ENCODE measurements at regions not wholly inside any gene's neighbourhood (a gene's known extent, or its start where the extent isn't known, plus 50 kb on each side); places are given as distances from the start of the nearest gene placed in this dataset.
"Not testable (repeated sequence)": the region's sequence is repeated elsewhere in the genome, so short reads cannot be mapped to it uniquely, and the experiment has no call there.

DNA sequence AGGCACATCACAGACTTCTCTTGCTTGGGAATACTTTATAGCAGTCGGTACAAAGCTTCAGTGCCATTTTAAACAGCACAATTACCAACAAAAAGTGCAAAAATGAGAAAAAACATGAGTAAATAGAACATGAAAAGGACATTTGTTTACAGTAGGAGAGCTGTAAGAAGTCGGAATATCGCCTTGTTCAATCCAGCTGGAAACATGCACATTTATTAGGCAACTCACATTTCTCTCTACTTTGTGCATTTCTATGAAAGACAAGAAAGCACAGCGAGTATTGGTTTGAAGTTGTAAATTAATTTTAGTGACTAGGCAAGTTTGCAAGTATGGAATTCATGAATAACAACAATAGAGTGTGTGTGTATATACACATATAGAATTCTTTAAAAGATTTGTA is 484.7 kb downstream of the DACH1 start:
- no peak for DNase-seq

DNA sequence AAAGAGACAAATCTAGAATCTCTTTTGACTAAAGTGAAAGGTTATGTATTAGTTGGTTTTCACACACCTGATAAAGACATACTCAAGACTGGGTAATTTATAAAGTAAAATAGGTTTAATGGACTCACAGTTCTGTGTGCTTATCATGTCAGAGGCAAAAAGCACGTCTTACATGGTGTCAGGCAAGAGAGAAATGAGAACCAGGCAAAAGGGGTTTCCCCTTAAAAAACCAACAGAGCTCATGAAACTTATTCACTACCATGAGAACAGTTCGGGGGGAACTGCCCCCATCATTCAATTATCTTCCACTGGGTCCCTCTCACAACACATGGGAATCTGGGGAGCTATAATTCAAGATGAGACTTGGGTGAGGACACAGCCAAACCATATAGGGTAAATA is 486.8 kb downstream of the DACH1 start:
- no peak for DNase-seq

DNA sequence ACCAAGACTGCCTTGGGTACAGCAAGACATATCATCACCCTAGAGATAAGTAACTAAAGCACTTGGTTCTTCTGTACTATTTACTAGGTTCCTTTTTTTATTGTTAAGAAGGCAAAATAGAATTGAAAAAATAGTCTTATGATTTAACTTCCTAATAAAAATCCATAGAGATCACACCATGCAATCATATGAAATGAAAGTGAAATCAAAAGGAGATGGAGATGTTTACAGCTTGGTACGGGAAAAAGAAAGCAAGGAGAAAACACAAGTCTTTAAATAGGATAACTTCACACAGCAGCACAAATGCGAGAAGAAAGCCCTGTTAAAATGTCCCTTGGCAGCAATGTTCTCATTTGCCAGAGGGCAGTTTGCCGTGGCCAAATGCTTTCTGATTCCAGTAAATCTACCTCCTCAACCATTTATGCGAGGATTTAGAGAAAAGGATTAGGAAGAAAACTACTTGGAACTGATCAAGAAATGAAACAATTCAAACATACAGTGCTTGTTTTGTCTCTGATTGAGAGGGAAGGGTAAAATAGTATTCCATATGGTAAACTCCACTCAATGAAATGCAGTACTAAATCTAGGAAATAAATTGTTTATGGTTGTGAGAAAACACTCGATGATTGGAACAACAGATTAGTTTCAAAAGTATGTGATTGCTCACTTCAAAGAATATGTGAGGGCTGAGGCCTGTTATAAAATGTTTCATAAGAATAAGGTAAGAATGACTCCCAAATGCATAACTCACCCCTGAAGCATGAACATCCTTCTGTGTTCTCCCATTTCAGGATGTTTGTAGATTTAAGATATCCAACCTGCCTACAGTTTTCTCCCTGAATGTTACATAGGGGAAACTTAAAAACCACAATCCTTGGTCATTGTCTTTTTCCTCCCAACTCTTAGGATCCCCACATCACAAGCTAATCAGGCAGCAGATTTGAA is 487.8 kb downstream of the DACH1 start:
- DNase-seq: no peak

DNA sequence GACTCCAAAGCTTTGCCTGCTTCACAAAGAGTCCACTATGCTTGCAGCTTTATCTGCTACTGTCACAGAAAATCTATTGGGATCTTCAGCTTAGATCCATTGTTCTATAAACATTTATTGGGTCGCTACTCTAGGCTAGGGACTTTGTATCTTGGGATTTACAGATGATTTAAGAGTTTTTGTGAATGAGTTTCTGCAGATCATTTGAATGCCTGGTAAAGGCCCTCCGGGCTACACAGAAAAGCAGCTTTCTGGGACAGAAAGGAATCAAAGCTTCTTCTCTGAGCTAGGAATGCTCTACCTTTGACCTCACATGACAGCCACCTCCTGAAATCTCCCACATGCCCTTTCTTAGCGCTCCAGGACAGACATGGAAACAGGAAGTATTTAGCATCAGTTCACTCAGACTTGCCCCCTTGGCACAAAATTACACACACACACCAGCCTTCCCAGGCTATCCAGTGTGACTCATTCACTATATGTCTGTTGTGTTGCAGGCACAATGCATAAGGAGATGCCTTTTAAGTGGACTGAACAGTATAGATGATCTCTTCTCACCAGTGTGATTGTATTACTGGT is 492.4 kb downstream of the DACH1 start:
- no peak for DNase-seq

DNA sequence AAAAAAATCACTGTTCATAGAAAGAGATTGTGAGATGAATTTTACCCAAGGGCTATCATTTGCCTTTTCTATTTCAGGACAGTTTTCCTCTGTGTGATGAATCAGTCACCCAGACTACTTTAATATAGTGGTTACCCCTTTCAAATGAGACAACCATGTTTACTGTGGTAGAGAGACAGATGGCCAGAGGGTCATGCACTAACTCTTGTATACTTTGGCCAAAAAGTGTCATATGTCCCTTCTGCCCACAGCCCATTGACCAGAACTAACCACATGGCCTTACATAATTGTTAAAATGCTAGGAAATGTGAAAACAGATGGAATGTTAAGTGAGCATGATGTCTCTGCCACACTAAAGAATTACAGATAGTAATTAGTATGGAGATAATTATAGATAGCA is 498.7 kb downstream of the DACH1 start:
- no peak for DNase-seq

DNA sequence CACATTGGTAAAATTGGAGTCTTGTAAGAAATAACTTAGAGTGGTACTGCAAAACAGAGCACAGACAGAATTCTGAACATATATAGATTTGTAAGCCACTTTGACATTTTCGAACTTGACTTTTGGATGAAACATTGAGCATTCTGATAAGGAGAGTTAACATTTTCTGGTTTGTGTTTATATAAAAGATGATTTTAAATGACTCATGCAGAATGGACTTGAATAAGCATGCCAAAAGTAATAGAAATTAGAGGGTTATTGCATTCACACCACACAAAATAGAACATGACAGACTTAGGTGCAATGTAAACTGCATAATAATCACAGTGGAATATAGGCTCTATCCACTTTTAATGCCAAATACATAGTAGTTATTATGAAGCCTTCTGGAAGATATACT is 507.0 kb downstream of the DACH1 start:
- DNase-seq: no peak

DNA sequence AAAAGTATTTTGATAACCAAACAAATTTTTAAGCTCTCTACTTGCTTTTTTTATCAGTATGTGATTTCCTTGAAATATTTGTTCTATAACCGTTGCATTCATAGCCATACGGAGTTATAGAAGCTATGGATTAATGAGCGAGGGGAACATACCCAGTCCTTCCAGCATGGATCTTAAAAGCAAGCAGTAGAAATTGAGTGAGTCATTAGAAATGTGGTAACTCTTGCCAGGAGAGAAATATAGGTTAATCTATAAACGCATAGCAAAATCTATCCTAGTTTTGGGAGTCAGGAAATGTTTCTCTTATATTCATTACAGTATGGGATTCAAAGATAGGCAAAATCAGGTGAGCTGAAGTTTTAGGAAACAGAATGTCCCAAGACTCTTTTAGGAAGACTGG is 507.4 kb downstream of the DACH1 start:
- no peak for DNase-seq

DNA sequence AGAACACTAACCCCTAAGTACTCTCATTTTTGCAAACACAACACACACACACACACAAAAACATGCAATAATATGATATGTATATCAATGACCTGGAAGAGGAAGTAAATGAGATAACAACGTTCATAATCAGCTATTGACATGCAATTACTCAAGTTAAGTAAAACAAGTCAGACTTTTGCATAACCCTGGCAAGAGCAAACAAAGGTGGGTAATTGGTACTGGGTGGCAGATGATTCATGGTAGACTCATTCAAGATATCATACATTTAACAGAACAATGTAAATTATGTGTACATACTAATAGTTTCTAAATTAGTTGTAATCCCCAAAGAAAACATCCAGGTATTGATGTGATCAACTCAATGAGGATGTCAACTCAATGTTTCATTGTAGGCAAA is 508.8 kb downstream of the DACH1 start:
- DNase-seq: no peak

DNA sequence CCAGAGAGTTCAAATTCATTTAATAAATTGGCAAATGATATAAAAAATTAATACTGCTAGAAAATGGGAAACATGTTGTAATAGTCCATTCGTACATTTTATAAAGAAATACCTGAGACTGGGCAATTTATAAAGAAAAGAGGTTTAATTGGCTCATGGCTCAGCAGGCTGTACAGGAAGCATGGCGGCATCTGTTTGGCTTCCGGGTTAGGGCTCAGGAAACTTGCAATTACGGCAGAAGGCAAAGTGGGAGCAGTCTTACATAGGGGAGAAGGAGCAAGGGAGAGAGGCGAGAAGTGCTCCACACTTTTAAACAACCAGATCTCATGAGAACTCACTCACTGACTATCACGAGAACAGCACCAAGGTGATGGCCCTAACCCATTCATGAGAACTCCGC is 512.0 kb downstream of the DACH1 start:
- DNase-seq: no peak

DNA sequence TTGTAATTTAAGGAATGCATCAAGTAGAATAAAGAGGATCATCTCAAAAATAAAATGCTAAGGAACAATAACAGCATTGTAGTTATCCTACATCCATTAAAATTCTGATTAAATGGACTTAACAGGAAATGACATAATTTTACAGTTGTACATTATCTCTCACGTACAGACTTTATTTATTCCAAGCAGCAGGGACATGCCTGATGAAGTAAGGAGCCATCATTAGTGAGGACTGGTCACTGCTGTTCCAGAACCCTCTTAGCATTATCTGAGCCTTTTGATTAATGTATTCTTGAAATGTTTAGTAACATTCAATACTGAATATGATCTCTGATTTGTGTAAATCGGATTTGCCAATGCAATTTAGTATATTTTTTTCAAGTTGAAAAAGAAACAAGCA is 516.1 kb downstream of the DACH1 start:
- DNase-seq: no peak

DNA sequence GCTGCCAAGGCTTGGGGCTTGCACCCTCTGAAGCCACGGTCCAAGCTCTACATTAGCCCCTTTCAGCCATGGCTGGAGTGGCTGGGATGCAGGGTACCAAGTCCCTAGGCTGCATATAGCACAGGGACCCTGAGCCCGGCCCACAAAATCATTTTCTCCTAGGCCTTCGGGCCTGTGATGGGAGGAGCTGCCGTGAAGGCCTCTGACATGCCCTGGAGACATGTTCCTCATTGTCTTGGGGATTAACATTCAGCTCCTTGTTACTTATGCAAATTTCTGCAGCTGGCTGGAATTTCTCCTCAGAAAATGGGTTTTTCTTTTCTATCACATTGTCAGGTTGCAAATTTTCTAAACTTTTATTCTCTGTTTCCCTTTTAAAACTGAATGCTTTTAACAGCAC is 521.1 kb downstream of the DACH1 start:
- not testable (repeated sequence) for DNase-seq

DNA sequence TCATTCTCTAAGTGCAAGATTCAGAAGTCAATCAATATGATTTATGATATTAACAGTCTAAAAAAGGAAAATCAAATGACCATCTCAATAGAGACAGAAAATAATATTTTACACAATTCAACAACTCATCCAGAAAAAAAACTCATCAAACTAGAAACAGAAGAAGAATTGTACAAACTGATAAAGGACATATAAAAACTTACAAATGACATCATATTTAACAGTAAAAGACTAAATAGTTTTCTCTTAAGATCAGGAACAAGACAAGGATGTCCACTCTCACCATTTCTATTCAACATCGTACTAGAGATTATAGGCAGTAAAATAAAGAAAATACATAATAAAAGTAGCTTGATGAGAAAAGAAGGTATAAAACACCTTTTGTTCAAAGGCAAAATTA is 527.3 kb downstream of the DACH1 start:
- DNase-seq: no peak

DNA sequence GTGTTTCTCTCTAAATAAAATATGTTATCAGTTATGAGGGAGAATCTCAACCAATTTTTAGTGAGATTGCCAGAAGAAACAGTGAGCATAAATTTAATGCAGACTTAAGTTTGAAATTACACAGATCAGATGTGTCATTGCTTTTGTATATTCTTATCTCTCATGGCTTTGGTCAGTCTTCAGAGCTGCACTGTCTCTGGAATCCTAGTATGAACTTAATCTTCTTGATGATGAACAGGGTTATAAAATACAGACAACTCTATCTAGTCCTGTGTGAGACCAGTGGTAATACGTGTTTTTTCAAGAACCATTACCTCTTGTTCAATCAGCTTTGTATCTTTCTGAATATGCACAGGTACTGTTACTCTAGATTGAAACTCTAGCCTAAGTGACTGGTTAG is 528.0 kb downstream of the DACH1 start:
- DNase-seq: no peak

DNA sequence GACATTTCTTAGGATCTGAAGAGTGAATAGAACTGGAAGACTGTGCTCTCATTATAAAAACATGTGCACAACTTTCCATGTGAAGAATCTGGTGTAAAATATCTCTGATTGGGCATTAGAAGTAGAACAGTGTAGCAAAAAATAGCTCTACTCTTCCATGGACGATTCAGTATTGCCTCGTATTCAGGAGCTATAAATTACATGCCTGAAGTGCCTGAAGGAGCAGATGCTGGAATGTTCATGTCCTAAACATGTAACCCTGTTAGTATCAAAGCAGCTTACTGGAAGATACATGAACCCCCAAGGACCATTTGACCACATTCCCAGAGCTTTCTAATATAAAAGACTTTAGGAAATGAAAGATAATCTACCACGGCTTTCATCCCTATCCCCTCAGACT is 528.9 kb downstream of the DACH1 start:
- no peak for DNase-seq

DNA sequence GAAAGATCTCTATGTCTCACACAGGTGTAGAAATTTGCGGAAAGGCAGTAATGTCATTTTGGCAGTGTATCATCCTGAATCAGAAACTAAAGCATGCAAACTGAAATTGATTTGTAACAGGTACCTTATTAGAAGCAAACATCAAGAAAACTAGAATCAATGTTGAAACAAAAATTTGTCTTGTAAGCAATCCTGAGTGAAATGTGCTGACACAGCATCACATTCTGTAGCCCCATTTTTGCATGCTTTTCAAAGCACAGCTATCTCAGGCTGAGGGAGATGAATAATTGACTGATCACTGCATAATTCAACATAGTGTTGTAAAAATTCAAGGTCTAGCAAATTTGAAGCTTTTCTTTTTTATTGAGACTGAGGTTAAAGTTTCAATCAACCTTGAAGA is 539.7 kb downstream of the DACH1 start:
- DNase-seq: no peak

DNA sequence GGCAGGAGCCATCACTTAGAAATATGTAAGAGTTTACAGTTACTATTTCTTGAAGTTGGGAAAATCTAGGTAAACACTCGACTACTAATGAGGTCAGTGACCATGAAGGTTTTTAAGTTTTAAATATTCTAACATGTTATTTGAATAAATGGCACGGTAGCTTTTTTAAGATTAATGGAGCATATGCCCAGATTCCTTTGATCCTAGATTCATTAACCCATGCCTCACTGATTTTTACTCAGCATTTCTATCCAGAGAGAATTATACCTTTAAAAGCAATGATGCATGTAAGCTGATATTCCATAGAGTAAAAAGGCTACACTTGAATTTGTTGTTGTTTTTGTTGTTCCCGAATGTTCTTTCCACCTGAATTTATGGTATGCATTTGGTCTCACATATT is 541.4 kb downstream of the DACH1 start:
- DNase-seq: no peak

DNA sequence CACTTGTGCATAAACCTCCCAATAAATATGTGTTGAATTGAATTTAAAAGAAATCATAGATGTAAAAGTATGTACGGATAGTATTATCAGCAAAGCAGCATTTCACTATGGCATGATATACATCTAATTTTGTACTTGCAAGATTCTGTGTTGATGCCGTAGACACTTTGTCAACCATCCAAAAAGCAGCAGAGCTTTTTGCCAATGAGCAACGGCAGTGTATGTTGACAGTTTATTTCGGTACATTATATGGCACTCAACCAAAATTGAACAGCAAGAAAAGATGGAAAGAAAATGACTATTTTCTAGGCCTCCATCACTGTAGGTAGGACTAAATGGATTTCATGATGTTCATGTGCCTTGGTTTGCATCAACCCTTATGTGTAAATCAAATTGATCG is 543.7 kb downstream of the DACH1 start:
- DNase-seq: no peak

DNA sequence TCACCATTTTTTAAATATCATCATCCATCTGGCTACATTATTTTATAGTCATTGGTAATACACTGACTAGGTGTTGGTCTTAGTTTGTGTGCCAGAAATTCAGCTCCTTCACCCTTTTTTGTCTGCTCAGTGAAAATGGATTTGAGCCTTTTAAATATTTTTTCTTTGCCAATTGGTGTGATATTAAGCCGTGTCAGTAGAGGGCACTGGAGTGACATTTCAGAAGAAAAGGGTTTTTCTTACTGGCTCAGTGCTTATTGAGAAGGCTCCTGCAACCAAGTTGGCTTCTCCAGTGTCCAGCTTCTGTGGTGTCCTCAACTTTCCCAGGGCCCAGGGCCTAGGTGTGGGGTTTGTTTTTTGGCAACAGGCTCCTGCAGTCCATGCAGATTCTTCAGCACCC is 546.6 kb downstream of the DACH1 start:
- no peak for DNase-seq

DNA sequence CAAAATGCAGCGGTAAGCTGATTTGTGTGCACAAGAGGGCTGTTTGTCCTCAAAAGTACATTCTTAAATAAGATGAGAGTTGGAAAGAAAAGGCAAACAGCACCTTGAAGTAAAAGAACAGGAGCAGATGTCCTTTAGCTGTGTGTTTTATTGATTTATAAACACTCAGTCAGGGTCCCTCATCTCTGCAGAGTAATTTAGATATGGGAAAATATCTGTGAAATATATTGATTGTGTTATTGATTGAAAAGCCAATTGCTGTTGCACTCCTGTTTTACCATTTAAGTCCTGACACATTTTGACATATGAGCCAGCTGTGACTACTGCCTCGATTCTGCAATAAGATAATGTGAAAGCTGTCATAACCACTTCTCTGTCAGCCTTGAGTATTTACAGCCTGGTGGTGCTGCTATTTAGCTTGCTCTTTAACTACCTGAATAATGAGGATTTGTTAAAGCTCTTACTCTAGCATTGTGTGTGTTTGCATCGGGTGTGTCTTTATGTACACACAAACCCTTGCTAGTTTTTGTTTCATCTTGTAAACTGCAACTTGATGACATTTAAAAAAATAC is 550.1 kb downstream of the DACH1 start:
- no peak for DNase-seq

DNA sequence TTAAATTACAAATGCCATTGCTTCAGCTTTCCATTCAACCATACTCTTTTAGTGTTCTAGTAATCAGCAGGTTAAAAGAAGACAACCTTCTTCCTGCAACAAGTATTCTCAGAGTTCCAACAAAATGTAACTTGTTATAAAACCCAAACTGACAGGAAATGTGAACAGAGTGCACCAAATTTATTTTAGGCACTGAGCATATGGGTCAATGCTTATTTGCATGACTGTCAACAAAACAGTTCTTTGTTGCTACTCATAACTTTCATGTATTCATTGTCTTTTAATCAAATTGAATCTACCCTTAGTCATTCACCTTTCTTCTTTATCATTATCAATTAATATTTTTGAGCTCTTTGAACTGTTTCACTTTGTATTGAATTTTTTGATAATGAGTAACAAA is 554.1 kb downstream of the DACH1 start:
- DNase-seq: no peak

DNA sequence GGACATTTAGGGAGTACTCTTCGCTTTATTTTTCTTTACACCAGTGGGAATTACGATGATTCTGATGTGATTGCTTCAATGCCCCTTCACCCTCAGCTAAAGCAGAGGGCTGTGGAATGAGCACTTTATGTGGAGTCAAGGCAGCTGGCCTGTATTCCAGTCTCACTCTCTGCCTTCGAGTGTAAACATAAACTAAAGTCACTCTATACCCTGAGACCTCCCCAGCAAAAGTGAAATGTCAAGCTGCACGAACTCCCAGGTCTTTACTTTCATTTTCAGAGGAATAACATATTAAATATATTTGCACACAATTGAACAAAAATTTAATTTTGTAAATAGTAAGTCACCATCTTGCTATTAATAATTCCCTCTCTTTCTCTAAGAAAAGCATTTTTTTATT is 557.1 kb downstream of the DACH1 start:
- no peak for DNase-seq

DNA sequence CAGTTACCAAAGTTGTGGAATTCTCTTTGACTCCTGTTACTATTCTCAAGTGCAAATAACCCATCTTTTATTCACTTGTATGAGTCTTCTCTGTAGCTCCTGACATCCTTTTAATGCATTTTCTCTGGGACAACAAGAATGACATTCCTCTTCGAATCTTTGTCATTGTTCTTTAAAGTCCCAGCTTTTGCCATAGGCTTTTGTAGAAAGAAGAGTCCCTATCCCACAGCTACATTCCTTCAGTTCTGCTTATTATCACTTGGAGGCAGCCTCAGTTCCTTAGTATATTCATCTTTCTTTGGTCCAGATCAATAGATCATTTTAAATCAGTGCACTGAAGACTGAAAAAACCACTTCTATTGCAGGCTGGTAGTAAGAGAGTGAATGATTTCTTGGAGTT is 560.2 kb downstream of the DACH1 start:
- DNase-seq: no peak

DNA sequence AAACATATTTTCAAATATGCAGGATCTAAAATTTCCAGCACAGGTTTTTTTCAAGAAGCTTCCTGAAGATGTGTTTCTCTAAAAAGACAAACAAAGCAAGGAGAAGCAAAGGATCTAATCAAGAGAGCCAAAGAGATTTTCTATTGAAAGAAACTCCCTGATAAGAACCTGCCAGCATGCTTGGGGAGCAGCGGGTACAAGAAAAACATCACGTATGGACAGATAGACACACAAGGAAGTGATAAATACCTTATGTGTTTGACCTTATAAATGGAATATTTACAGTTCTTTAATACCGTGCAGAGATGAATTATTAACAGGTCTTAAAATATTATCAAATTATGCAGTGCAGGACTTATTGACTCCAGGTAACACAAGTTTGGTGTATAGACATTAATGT is 562.1 kb downstream of the DACH1 start:
- no peak for DNase-seq

DNA sequence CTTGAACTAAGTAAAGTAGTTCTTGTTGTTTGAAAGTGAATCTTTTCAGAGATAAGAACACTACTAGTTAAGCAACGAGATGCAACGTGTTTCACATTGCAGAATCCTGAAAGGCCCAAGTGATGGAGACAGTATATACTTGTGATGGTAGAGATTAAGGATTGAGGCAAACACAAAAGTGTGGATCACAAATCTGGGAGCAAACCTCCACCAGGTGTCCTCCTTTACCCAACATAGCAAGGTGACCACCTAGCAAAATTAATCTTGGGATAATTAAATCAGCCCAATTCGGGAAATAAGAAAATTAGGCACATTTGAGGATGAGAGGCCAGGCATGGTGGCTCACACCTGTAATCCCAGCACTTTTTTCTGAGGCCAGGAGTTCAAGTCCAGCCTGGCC is 563.9 kb downstream of the DACH1 start:
- DNase-seq: no peak

DNA sequence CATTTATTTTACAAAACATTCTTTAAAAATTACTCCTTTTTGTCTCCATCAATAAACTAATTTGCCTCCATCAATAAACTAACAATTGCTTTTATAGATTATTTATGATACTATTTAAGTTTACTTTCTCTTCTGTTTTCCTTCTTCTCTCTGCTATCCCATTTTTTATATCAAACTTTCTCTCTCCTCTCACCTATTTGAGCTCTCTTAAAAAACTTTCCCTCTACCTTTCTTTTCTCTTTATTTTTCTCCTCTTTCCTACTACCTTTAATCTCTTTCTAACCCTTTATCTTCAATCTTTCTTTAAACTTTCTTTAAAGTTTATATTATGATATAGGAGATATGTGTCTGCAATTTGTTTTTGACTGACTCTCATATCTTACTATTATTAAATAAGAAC is 566.4 kb downstream of the DACH1 start:
- no peak for DNase-seq
